ENCODE measurements at regions not wholly inside any gene's neighbourhood (a gene's known extent, or its start where the extent isn't known, plus 50 kb on each side); places are given as distances from the start of the nearest gene placed in this dataset.

GRCh38 chr12:14256555-14257169, 108.8 kb upstream of the ATF7IP start:
- DNase-seq, result peak; percentile 89

DNA sequence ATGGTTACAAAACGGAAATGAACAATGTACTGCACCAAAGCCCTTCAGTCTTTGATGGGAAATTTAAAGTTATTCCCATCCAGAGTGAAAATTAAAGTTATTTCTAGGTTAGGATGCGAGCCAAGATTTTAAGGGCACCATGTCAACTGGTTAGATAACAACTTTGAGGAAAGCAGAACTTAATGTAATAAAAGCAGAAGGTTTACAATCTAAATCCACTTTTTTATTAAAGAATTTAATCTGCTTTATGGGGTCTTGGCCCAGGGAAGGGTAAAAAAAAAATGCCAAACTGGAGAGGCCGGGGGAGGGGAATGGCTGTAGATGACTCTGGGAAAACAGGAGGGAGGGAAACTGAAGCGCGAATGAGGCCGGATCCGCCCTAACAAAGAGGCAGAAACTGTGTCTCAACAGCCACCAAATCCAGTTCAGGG, 108.2 kb upstream of the ATF7IP start:
- DNase-seq, result no peak

DNA sequence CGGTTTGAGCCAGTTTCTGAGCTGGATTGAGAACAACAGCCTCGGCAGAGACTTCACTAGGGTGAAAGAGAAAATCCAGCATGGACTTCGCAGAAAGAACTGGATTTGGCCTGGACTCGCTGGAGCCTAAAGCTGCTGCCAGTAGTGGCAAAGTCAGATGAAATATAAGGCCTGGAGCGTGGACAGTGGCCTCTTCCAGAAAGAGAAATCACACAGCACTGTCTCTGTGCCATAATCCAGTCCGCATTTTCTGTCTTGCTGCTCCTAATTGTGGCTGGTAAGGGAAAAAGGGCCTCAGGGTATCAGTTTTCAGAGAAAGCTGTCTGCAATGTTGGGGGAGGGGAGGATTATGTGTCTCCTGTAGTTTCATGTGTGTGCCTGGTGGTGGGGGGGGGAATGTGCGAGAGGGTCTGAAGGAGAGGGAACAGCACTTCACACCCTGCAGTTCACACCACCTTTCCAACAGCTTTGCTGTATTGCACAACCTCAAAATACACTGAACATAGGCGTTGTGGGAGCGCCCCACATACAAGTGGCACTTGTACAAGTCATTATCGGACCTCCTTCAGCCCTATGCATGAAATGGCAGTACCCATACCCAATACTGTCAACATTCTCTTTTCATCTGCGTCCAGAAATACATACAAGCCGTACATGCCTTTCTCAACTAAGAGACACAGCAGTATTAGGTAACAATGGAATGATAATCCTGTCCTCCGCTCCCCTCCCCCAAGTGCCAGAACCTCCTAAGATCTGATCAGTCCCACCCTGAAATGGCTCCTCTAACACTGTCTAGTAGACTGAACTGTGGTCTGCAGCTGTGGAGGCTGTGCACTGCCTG, 107.5 kb upstream of the ATF7IP start:
- peak; percentile 100 for DNase-seq

GRCh38 chr12:14258575-14258940, 106.9 kb upstream of the ATF7IP start:
- peak; percentile 41 for DNase-seq

GRCh38 chr12:14259481-14260010, 105.9 kb upstream of the ATF7IP start:
- DNase-seq, result no peak

- DNase-seq, result peak; percentile 96
These were observed 105.2 kb upstream of the ATF7IP start for GRCh38 chr12:14260011-14260993.

DNA sequence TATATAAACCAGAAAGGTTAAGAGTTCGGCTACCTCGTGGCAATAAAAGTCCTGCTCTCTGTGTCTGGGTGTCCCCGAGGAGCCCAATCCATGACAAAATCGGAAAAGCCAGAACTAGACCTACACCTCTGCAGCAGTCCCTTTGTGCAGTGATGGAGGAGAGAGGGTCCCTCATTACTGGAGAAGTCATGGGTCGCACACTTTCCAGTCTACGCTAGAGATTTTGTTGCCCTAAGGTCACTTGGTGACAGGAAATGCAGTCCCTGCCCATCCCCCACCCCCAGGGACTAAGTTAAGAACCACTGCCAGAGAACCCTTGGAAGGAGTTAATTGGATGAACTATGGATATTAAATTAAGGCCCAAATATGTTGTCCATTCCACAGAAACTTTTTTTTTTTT, 104.4 kb upstream of the ATF7IP start:
- no peak for DNase-seq

DNA sequence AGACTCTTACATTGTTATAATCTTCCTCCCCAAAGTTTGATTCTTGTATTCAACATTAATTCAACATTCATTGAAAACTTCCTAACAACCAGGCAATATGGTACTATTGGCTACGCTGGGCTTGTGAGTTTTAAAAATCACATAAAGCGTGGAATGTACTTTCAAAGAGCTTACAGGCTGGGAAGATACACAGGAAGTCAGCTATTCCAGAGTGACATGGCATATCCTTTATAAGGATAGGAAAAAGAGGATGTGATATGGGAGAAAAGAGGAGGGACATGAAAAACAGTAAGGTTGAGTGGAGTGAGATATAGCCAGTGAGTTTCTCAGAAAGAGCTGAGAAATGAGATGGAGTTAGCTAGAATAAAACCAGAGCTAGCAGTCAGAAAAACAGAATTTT, 103.6 kb upstream of the ATF7IP start:
- peak; percentile 9 for DNase-seq

DNA sequence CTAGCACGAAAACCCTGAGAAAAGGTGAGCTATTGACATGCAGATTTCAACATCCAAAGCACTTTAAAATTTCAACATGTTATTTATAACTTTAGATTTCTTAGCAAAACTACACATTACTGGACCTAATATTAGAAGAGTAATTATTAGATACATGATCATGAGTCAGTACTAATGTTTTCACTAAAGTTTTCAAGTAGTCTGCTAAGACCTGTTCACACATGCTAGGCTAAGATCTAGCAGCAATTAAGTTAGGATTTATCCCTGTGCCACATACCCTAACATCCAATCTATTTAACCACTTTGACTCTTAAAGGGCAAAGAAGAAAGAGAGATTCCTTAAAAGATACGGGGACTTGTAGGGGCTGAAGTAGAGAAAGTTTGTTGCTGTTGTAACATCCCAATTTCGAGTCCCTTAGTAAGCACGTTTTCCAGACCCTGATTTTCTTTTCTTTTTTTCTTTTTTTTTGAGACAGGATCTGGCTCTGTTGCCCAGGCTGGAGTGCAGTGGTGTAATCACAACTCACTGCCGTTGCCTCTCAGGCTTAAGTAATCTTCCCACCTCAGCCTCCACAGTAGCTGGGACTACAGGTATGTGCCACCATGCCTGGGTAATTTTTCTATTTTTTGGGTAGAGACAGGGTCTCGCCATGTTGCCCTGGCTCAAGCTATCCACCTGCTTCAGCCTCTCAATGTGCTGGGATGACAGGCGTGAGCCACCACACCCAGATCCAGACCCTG, 102.5 kb upstream of the ATF7IP start:
- DNase-seq, result no peak

DNA sequence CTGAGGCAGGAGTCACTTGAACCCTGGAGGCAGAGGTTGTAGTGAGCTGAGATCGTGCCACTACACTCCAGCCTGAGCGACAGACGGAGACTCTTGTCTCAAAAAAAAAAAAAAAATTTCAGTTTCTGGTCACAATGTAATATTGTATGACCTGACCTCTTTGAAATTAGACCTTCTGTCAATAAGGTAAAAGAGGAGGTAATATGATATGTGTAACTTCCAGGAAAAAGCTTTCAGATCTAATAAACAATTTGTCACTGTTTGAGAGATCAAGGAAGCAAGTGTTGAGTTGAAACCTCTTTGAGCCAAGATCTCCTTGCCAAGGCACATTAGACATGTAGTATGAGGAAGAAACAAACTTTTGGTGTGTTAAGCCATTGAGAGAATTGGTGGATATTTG, 101.7 kb upstream of the ATF7IP start:
- no peak for DNase-seq

- peak; percentile 22 for DNase-seq
These were observed 101.2 kb upstream of the ATF7IP start for GRCh38 chr12:14264316-14264715.

GRCh38 chr12:14264778-14265177, 100.7 kb upstream of the ATF7IP start:
- peak; percentile 24 for DNase-seq

GRCh38 chr12:14268120-14268515, 97.4 kb upstream of the ATF7IP start:
- no peak for DNase-seq

- DNase-seq, result no peak
These were observed 95.1 kb upstream of the ATF7IP start for GRCh38 chr12:14270392-14270791.

- DNase-seq, result no peak
These were observed 92.2 kb upstream of the ATF7IP start for GRCh38 chr12:14272956-14273912.

GRCh38 chr12:14273913-14274311, 91.6 kb upstream of the ATF7IP start:
- peak; percentile 39 for DNase-seq

- no peak for DNase-seq
These were observed 90.4 kb upstream of the ATF7IP start for GRCh38 chr12:14275111-14275510.

DNA sequence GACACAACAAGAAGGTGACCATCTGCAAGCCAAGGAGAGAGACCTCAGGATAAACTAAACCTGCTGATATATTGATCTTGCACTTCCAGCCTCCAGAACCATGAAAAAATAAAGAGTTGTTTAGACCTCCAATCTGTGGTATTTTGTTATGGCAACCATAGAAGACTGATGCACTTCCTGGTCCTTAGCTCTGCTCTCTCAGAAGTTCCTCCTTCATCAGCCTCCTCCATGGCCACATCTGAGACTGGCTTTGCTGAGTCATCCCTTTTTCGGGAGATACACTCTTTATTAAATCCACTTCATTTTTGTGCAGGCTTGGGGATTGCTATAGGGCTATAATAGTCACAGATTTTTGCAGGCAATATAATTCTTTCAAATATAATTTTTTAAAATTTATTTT, 89.6 kb upstream of the ATF7IP start:
- DNase-seq, result no peak

GRCh38 chr12:14278294-14278953, 87.1 kb upstream of the ATF7IP start:
- no peak for DNase-seq

DNA sequence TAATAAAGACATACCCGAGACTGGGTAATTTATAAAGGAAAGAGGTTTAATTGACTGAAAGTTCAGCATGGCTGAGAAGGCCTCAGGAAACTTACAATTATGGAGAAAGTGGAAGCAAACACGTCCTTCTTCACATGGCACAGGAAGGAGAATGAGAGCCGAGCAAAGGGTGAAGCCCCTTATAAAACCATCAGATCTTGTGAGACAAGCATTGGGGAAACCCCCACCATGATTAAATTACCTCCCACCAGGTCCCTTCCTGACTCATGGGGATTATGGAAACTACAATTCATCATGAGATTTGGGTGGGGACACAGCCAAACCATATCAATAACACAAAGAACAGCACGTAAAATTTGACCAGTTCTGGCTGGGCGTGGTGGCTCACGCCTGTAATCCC, 85.6 kb upstream of the ATF7IP start:
- no peak for DNase-seq
